ENCODE measurements at regions not wholly inside any gene's neighbourhood (a gene's known extent, or its start where the extent isn't known, plus 50 kb on each side); places are given as distances from the start of the nearest gene placed in this dataset.

DNA sequence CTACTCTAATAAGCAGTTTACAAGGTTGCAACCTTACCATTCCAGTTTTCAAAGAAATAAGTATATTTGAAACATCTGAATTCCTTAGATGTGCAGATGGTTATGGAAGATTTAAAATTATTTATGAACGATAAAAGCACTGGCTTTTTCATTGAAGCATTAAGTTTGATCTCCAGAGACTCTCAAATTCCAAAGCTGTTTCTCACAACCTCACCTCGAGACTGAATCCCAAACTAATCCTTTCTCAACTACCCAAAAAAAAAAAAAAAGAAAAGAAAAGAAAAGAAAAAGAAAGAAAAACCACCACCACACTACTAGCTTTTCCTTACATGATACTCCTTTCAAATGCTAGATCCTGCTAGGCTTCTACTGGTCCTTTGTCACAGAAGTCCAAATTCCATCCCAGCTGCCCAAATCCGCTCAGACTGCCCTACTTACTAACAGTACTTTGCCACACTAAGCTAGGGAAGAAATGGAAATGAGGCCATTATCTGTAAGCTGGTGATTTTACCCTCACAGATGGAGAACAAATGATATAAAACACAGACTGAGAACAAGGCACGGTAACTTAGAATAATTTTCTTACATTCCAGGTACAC lies 100.6 kb upstream of the CDK1 start:
- no peaks in the 10 kb centered on the region for H3K36me3 ChIP-seq
- no peaks in the 10 kb centered on the region for H3K9me3 ChIP-seq
- H3K27ac ChIP-seq, result no peak overlapping the region
- H3K27me3 ChIP-seq, result no peaks in the 10 kb centered on the region
- no peaks in the 10 kb centered on the region for H3K4me1 ChIP-seq
- intact Hi-C loops (cut with DNase I; ENCODE audit: low total_unique reads) (no loop called here), in situ Hi-C loops (cut with MboI; ENCODE audit: low pct_ligation_motif_present in 1 of 4, low pct_unique_long_range_greater_than_20kb in 1 of 4, low sequenced_read_pairs in 3 of 4) (no loop called here)
- TF ChIP-seq, protein P1, sequence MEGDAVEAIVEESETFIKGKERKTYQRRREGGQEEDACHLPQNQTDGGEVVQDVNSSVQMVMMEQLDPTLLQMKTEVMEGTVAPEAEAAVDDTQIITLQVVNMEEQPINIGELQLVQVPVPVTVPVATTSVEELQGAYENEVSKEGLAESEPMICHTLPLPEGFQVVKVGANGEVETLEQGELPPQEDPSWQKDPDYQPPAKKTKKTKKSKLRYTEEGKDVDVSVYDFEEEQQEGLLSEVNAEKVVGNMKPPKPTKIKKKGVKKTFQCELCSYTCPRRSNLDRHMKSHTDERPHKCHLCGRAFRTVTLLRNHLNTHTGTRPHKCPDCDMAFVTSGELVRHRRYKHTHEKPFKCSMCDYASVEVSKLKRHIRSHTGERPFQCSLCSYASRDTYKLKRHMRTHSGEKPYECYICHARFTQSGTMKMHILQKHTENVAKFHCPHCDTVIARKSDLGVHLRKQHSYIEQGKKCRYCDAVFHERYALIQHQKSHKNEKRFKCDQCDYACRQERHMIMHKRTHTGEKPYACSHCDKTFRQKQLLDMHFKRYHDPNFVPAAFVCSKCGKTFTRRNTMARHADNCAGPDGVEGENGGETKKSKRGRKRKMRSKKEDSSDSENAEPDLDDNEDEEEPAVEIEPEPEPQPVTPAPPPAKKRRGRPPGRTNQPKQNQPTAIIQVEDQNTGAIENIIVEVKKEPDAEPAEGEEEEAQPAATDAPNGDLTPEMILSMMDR (IDR thresholded peaks at IDR 0.05), result no peak
- TF ChIP-seq EP300 (IDR thresholded peaks at IDR 0.05; ENCODE audit: low read depth) (no peak), POLR2A (IDR thresholded peaks at IDR 0.05) (no peak), POLR2AphosphoS5 (IDR thresholded peaks at IDR 0.05) (no peak)
- no peak overlapping the region for H3K4me3 ChIP-seq
- DNase-seq, result no peak
- 79 to 81% methylated on average over 4 of the region's 4 CpGs for WGBS, 2 donors (ENCODE audit: low coverage in 1 of 2)

DNA sequence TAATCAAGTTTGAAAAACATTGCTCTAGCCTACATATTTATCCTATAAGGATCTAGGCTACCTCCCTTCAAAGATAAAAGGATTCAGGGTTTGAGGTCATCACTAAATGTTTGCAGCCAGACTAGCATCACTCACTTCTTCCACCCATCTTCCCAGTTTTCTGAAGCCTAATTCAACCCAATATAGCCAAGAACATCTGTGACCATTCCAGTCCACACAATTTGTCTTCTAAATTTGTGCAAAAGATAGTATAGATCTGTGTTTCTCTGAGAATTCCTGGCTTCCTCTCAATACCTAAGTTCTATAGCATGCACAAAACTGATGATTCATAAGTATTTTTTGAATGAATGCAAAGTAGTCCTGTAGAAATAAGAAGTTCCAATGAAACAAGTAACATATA lies 103.0 kb upstream of the CDK1 start:
- intact Hi-C loops (cut with DNase I; ENCODE audit: low total_unique reads) (no loop called here), in situ Hi-C loops (cut with MboI; ENCODE audit: low pct_ligation_motif_present in 1 of 4, low pct_unique_long_range_greater_than_20kb in 1 of 4, low sequenced_read_pairs in 3 of 4) (no loop called here)
- no peak overlapping the region for H3K27ac ChIP-seq
- H3K27me3 ChIP-seq, result no peaks in the 10 kb centered on the region
- no peak for DNase-seq
- TF ChIP-seq EP300 (IDR thresholded peaks at IDR 0.05; ENCODE audit: low read depth) (no peak), POLR2AphosphoS5 (IDR thresholded peaks at IDR 0.05) (no peak)
- TF ChIP-seq, protein P1 (IDR thresholded peaks at IDR 0.05), result no peak
- H3K36me3 ChIP-seq, result no peaks in the 10 kb centered on the region
- H3K9me3 ChIP-seq, result no peaks in the 10 kb centered on the region
- H3K4me3 ChIP-seq, result no peak overlapping the region
- H3K4me1 ChIP-seq, result no peaks in the 10 kb centered on the region

DNA sequence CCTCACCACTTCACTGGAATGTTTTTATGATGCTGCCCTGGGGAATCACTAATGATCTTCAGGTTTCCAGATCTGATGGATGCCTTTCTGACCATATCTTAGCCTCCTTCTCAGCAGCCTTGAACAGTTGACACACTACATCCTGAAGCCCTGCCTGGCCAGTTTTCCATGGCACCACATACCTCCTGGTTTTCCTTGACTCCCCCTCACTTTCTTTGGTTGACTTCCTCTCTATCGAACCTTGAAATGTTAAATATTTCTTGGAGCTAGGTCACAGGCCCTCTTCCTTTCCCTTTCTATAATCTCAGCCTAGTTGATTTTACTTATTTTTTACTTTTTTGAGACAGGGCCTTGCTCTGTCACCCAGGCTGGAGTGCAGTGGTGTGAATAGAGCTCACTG lies 108.8 kb upstream of the CDK1 start:
- TF ChIP-seq POLR2A (IDR thresholded peaks at IDR 0.05) (no peak), POLR2AphosphoS5 (IDR thresholded peaks at IDR 0.05) (no peak)
- in situ Hi-C loops (cut with MboI; ENCODE audit: low pct_ligation_motif_present in 1 of 4, low pct_unique_long_range_greater_than_20kb in 1 of 4, low sequenced_read_pairs in 3 of 4), result loop anchor here in 1 of 4 donors (25.0 kb wide), 2 partner anchors 93 to 582 kb away; no protein-coding TSS in a partner anchor
- no peak overlapping the region for H3K4me3 ChIP-seq
- H3K9me3 ChIP-seq, result no peaks in the 10 kb centered on the region
- 80 to 92% methylated on average over 1 of the region's 1 CpG for WGBS, 2 donors (ENCODE audit: low coverage in 1 of 2)
- DNase-seq, result no peak
- H3K4me1 ChIP-seq, result no peaks in the 10 kb centered on the region
- intact Hi-C loops (cut with DNase I; ENCODE audit: low total_unique reads), result no loop called here
- H3K27ac ChIP-seq, result no peak overlapping the region
- no peaks in the 10 kb centered on the region for H3K27me3 ChIP-seq
- no peaks in the 10 kb centered on the region for H3K36me3 ChIP-seq

DNA sequence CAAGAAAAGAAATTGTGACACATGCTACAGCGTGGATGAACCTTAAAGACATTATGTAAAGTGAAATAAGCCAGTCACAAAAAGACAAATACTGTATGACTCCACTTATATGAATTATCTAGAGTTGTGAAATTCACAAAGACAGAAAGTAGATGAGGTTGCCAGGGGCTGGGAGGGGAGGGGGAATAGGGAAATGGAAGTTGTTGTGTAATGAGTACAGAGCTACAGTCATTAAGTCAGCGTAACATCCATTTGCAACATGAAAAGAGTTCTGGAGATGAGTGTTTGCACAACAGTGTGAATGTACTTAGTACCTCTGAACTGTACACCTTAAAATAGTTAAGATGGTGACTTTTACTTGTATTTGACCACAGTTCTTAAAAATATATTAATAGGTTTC lies 112.1 kb upstream of the CDK1 start:
- intact Hi-C loops (cut with DNase I; ENCODE audit: low total_unique reads), result no loop called here
- Histone ChIP-seq H3K4me3 (no peak overlapping the region), H3K27me3 (no peaks in the 10 kb centered on the region), H3K27ac (no peak overlapping the region), H3K9me3 (no peaks in the 10 kb centered on the region), H3K36me3 (no peaks in the 10 kb centered on the region), H3K4me1 (no peaks in the 10 kb centered on the region)
- no peak for TF ChIP-seq POLR2A (IDR thresholded peaks at IDR 0.05)
- no peak for TF ChIP-seq EP300 (IDR thresholded peaks at IDR 0.05; ENCODE audit: low read depth)
- TF ChIP-seq, protein P1 (IDR thresholded peaks at IDR 0.05), result no peak
- no peak for TF ChIP-seq POLR2AphosphoS5 (IDR thresholded peaks at IDR 0.05)
- in situ Hi-C loops (cut with MboI; ENCODE audit: low pct_ligation_motif_present in 1 of 4, low pct_unique_long_range_greater_than_20kb in 1 of 4, low sequenced_read_pairs in 3 of 4), result loop anchor here in 1 of 4 donors (25.0 kb wide), 2 partner anchors 96 to 579 kb away; no protein-coding TSS in a partner anchor
- WGBS, 2 donors (ENCODE audit: low coverage in 1 of 2), result 66 to 75% methylated on average over 2 of the region's 2 CpGs
- no peak for DNase-seq

DNA sequence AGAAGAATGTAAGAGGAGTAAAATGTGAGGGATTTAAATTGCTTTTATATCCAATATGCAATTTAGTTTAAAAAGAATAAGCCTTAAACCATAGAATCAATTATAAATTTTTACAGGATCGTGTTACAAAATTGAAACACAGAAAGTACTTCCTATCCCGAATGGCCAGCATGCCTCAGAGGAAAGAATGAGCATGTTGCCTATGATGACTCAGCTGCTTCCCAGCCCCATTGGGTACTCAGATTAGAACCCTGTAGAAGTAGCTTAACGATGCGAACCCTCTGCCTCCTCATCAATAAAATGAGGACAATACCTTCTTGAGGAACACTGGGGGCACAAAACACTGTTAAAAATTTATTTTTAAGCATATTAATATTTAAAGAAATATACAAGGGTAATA lies 113.4 kb upstream of the CDK1 start:
- H3K27ac ChIP-seq, result no peak overlapping the region
- no peaks in the 10 kb centered on the region for H3K27me3 ChIP-seq
- H3K4me3 ChIP-seq, result no peak overlapping the region
- TF ChIP-seq POLR2A (IDR thresholded peaks at IDR 0.05) (no peak), POLR2AphosphoS5 (IDR thresholded peaks at IDR 0.05) (no peak), EP300 (IDR thresholded peaks at IDR 0.05; ENCODE audit: low read depth) (no peak)
- TF ChIP-seq, protein P1 (IDR thresholded peaks at IDR 0.05), result no peak
- DNase-seq, result no peak
- in situ Hi-C loops (cut with MboI; ENCODE audit: low pct_ligation_motif_present in 1 of 4, low pct_unique_long_range_greater_than_20kb in 1 of 4, low sequenced_read_pairs in 3 of 4), result loop anchor here in 1 of 4 donors (25.0 kb wide), 2 partner anchors 97 to 578 kb away; no protein-coding TSS in a partner anchor
- no peaks in the 10 kb centered on the region for H3K36me3 ChIP-seq
- intact Hi-C loops (cut with DNase I; ENCODE audit: low total_unique reads), result no loop called here
- H3K4me1 ChIP-seq, result no peaks in the 10 kb centered on the region
- H3K9me3 ChIP-seq, result no peaks in the 10 kb centered on the region
- WGBS, 2 donors (ENCODE audit: low coverage in 1 of 2), result 55 to 74% methylated on average over 4 of the region's 4 CpGs
